GM19351 (cell line): ENCODE measurements at regions not wholly inside any gene's neighbourhood (a gene's known extent, or its start where the extent isn't known, plus 50 kb on each side); places are given as distances from the start of the nearest gene placed in this dataset.

Experiments
- ATAC-seq: cut with Tn5 transposase; IDR thresholded peaks from one replicate; pipeline ENCODE4 v1.9.1; 2021; ENCODE audit warnings: mild to moderate bottlenecking, moderate library complexity; ENCODE audit not compliant: unreplicated experiment

DNA sequence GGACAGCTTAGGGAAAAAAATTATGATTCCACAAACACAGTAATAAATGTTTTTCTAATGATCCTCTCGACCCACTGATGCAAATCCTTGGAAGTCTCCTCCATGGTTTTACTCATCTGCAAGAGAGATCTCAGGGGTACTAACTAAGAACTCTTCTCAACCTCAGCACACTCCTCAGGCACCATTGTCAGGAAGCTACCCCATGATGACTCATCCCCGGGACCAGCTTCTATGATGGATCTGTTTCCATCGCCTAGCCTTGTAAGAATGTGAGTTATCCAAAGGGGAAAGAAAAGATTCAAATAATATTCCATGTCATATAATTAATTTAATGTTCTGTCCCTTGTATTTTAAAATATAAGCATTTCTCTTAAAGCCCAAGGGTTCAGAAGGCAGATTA lies 816.1 kb upstream of the IGFBP7 start:
- ATAC-seq, result no peak

DNA sequence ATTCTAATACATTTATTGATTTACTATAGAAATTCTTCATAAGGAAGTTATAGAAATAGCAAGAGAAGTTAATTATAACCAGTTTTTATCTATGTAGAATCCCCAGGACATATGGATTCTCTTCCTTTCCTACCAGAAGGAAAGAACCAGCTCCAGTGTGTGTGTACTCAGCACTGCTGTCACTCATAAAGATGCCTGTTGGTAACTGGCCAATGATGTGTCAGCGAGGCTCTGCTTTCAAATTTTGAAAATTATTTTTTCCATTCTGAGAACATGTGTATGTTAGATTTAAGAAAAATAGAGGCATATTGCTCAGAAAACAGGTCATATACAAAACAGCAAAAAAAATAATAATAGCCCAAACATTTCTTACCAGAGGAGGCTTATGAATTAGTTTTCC lies 814.8 kb upstream of the IGFBP7 start:
- no peak for ATAC-seq

DNA sequence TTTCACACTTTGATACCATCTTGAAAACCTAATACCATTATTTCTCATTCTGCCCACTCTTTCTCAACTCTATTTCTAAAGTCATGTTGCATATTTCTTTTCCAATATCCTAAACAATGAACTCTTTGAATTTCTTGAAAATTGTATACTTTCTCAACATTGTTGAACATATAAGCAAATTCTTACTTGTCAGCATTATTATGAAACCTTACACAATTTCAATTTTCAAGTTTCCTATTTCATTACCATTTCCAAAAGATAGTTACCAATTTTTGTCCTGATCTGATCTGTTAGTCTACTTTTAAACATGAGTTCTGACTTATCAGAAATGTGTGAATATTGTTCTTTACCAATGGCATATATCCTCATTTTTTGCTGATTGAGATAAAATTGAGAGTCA lies 806.3 kb upstream of the IGFBP7 start:
- ATAC-seq, result no peak

DNA sequence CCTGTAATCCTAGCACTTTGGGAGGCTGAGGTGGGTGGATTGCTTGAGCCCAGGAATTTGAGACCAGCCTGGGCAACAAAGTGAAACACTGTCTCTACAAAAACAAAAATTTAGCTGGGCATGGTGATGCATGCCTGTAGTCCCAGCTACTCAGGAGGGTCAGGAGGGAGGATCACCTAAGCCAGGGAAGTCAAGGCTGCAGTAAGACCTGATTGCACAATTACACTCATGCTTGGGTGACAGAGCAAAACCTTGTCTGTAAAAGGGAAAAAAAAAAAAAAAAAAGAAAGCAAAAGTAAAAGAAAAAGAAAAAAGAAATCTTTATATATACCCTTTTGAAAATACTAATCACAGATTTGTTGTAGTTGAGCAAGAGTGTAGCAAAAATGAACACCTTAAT lies 801.0 kb upstream of the IGFBP7 start:
- ATAC-seq, result no peak

DNA sequence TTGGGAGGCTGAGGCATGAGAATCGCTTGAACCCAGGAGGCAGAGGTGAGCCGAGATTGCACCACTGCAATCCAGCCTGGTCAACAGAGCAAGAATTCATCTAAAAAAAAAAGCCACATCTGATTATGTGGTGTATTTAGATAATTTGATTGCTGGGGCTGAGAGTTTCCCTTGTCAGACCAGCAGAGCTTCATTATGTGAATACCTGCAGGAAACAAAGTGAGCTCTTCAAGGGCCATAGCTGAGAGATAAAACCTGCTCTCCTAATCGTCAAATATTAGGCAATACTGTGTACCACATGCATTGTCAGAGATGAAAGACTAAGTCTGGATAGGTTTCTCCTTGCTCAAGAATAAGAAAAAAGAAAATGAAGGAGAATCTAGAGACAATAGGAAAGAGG lies 800.0 kb upstream of the IGFBP7 start:
- no peak for ATAC-seq

DNA sequence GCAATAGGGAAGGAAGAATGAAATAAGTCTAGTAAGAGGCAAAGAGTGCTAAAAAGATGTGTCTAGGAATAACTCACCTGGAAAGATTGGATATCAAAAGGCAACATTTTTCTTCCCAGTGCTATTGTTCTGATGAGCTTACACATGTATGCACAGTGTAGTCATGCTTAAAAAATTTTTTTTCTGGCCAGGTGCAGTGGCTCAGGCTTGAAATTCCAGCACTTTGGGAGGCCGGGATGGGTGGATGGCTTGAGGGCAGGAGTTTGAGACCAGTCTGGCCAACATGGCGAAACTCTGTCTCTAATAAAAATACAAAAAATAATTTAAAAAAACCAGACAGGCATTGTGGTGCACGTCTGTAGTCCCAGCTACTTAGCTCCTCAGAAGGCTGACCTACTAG lies 795.8 kb upstream of the IGFBP7 start:
- no peak for ATAC-seq

DNA sequence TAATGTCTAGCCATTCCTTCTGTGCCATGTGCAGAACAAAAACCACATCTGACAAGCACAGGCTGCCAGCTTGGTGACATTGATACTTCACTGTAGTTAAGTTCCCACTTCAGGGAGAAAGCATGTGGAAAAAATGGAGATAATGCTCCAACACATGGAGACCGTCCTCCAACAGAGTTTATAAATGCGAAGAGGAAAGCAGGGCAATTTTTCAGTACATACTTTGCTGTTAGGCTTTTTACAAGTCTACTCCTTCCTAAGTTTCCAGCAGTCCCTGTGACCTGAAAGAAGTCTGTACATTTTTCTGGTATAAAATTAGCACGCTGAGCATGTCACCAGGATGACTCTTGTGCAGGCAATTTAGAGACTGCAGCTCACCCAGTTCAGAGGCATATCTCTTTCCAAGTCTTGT lies 766.9 kb upstream of the IGFBP7 start:
- no peak for ATAC-seq

DNA sequence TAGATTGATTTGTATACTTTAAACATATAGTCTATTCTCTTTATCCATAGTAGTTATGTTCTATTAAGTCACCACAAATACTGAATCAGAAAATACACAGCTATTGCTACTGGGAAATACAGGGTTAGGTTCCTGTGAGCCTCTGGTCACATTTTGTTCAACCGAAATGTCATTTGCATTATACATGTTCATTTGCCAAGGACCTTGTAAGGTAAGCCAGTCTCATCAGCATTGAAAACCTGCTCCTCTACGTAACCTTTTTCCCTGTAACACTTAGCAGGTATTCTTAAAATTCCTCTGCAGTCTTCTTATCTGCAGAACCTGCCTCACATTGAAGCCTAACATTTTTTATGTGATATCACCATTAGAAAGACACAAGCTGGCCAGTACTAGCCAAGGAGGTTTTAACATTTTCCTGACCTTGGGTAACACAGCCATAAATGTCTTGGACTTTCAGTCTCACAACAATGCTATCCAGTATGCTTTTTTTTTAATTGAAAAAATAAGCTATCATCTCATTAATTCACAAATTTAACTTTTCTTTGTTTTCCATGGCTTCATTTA lies 765.7 kb upstream of the IGFBP7 start:
- no peak for ATAC-seq

DNA sequence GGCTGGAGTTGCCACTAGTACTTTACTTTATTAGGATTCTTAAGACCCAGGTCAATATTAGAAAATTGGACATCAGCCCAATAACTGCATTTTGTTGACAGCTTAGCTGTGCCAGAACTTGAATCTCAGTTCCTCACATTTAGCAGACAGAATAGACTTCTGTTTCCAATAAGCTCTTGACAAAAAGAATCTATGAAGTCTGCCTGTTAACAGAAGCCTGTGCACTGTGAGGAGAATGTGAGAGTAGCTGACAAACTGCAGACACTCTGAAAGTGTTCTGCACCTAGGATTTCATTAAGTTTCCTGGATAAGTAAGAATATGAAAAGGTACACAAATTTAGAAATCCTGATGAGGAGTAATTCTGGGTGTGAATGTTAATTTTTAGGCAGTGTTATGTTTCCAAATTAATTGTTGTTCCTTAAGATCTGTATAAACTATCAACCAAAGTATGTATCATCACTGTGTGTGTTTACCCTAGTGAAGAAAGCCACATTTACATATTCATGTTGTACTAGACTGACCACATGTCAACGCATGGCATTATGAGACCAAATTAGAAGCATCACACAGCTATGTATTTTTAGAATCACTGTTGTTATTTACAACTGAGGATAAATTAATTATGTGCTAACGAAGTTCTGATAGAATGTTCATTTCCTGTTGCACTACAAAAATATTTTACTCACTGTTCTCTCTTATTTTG lies 756.4 kb upstream of the IGFBP7 start:
- ATAC-seq, result no peak

DNA sequence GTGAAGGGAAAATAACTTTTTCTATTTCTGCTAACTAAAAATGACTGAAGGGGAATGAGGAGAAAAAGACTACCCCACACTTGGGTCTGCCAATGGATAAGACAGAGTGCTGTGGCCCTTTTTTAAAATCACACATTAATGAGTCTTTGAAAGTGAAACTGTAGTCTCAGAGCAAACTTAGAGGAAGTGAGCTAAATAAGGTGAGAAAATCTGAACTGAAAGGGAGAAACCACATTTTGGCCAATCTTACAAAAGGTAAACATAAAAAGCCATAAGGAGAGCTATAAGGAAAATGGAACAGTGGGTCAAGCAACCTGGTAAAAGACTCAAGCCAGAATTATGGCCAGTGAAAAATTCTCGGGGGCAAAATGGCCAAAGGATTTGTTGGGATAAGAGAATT lies 755.1 kb upstream of the IGFBP7 start:
- peak; percentile 90 for ATAC-seq

DNA sequence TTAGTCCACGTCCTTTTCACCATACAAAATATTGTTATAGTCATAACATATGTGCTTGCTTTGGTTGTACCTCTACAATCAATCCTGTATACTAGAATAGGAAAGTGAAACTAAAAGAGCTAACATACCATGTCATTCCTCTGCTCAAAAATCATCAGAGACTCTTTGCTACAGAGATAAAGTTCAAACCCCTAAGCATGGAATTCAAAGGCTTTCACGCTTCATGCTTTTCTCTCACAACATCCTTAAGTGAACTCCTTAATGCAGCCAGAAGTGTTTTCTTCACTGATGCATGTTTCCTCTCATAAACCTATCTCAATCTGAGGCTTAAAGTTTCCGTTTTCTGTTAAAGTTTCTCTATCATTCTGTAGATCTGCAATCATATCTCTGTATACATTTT lies 744.6 kb upstream of the IGFBP7 start:
- peak; percentile 84 for ATAC-seq

DNA sequence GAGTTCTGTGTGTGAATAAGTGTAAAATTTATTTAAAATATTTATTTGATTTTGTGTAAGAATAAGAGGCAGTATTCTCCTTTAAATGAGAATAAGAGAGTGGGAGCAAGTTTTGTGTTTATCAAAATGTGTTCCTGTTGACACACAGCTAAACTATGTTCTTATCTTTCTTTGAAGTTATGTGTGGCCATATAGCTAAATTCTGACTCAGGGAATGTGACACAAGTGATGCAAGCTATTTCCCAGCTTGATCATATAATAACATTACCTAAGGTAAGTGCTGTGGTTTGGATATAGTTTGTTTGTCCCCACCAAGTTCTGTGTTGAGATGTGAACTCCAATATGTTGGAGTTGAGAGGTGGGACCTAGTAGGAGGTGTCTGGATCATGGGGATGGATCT lies 740.0 kb upstream of the IGFBP7 start:
- ATAC-seq, result no peak

DNA sequence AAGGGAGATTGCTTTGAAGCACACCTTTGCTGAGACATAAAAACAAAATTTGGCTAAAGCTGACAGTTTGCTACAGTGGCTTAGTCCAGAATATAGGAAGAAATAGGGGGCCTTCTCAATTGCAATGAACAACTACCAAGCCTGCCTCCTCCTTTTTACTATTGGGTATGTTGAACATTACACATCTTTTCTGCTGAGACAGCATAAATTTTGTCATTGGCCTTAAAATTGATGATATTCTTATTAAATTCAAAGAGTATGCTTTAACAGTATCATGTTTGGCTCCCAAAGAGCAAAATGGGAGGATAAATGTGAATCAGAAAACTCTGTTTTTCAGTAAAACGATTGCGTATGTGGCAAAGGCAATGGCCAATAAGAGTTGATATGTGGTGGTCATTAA lies 721.9 kb upstream of the IGFBP7 start:
- ATAC-seq, result no peak

DNA sequence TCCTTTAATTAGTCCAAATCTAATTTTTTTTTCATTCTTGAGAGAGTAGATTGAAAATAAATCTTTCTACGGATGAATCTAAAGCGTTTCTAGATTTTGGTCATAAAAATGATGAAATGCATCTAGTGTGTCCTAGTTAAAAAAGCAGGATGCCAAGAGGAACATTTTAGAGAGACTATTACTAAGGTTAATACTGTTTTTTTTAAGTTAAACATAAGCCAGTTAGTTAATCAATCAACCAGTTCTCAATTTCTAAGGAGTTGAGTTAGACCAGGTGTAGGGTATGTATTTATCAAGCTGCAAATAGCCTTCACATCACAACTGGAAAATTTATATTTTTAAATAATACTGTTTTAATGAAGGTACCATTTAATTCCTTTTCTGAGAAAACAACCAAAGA lies 679.5 kb upstream of the IGFBP7 start:
- no peak for ATAC-seq

DNA sequence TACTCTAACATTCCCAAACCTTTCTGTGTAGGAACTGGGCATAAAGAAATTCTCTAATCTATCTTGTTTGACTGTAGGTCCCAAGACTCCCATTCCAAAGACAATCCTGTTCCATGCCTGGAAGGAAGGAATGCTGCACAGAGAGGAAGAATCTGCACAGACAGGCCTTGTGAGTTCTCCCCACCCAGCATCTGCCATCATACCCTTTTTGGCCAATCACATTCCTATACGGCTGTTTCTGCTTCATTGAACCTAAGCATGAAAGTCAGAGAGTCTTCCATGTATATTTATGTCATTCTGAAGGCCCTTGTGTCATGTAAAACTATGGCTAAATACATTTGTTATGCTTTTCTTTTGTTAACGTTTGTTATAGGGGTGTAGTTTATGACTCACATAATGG lies 667.7 kb upstream of the IGFBP7 start:
- ATAC-seq, result no peak

DNA sequence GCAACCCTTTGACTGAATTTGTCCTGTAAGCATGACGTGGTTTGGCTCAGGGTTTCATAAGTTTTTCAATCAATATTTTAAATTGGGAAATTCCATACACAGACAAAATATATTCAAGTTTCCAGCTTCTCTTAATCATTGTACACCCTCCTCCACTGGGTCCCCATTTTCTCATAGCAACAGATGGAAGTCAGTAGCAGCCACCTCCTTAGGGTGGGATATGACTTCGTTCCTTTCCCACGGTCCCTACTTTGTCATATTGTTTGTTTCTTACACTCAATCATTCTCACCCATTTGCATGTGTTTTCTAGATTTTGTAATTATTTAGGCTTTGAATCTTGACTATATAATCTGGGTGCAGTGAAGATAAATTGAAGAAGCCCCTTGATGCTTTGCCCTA lies 664.5 kb upstream of the IGFBP7 start:
- ATAC-seq, result no peak

DNA sequence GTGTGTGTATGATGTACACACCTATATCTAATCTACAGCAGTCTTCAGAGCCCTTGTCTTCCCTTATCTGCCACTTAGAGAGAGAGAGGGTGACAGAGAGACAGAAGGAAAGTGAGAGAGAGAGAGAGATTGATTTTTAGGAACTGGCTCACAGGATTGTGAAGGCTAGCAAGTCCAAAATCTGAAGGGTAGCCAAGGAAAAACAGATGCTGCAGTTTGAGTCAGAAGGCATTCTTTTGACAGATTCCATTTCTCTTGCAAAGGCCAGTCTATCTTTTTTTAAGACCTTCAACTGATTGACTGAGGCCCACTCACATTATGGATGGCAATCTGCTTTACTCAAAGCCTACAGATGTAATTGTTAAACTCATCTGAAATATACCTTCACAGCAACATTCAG lies 664.0 kb upstream of the IGFBP7 start:
- no peak for ATAC-seq

DNA sequence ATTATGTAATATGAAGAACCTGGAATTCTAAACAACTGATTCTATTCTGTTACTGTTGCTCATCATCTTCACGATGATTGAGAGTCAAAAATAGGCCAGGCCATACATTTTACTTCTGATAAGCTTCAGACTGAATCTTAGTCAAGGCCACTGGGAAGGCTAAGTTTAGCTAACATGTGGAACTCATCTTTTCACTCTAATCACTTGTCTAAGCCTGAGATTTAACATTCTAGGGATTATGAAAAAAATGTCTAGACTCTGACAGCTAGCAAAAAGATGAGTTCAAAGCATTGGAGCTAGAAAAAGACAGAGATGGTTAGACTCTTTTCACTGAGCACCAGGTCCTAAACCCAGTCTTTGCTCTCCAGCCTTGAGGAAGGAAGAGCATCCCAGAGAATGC lies 656.2 kb upstream of the IGFBP7 start:
- no peak for ATAC-seq

DNA sequence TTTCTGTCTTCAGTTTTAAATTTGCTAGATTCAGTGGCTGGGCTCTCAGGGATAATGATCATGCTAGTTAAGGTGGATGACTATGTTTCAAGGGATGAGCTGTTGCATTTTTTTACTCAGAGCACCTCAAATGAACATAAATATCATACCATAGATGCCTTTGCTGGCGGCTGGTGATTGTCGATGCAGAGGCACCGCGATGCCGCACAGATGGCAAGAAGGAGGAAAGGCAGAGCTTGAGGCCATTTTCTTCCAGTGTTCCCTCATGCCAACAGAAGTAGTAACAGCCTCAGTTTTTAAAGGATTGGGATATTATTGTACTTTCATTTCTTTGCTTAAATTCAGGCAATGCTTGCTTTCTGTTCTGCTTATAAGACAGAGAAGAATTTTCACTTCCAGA lies 654.7 kb upstream of the IGFBP7 start:
- ATAC-seq, result no peak

DNA sequence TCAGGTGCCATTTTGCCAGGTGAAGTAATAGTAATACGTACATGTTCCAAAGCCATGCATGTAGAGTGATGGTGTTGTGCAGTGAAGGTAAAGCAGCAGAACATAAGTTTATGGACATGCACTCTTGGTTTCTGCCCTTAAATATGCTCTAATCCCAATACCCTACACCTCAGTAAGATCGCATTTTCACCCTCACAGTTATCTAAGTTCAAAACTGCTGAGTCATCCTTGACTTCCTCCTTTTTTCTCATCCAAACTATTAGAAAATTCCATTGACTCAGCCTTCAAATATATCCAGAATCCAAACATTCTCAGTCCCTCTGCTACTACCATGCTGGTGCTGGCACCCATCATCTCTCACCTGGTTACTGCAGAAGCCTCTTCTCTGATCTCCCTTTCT lies 652.9 kb upstream of the IGFBP7 start:
- no peak for ATAC-seq

DNA sequence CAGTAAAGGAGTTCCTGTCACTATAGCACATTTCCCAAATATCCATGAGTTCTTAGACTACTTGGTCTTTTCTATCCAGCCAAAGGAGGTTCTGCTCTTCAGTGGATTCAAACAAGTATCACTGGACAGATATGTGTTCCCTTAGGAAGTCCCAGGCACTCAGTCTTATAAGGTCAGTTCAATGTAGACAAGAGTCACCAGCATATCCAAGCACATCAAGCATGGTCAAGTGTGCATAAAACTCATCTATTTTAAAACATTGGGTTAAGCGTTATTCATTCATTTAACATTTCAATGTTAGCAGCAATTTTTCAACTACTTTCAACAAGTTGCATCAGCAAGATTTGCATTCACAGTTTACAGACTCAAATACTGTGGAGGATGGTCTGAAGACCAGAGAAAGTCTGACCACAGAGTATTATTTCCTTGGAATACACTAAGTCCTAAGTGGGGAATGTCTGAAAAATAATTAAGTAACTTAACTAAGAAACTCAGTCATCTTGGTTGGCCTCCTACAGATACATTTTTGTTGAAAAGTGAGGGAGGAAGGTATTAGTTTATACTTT lies 630.5 kb upstream of the IGFBP7 start:
- no peak for ATAC-seq

DNA sequence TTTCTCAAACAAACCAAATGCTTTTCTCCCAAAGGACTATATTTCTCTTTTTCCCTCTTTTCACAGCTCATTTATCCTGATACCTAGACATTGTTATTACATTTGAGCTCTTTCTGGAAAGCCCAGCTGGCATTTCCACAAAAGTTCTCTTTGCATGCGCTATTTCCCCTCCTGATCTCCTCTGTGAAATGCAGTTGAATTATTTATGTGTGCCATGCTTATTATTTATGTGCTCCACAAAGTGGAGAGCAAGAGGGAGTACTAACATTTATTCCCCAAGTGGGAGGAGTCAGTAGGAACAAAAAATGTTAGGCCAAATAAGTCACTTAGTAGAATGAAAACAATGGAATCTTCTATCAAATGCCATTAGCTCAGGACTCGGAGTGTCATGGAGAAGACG lies 626.6 kb upstream of the IGFBP7 start:
- ATAC-seq, result no peak
